SW 1271 (cell line): ENCODE measurements at regions not wholly inside any gene's neighbourhood (a gene's known extent, or its start where the extent isn't known, plus 50 kb on each side); places are given as distances from the start of the nearest gene placed in this dataset.
"Not testable (repeated sequence)": the region's sequence is repeated elsewhere in the genome, so short reads cannot be mapped to it uniquely, and the experiment has no call there.

Source experiments
- DNase-seq, 2 experiments: peaks; one replicate each; lab custom pipeline; 2025; lab: John Stamatoyannopoulos, UW

DNA sequence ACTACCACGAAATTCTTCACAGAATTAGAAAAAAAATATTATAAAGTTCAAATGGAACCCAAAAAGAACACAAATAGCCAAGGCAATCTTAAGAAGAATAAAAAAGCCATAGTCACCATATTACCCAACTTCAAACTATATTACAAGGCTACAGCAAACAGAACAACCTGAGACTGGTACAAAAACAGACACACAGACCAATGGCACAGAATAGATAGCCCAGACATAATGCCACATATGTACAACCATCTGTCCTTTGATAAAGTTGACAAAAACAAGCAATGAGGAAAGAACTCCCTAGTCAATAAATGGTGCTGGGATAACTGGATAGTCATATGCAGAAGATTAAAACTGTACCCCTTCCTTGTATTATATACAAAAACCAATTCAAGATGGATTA is 808.5 kb upstream of the ZWINT start:
- no peak for DNase-seq

DNA sequence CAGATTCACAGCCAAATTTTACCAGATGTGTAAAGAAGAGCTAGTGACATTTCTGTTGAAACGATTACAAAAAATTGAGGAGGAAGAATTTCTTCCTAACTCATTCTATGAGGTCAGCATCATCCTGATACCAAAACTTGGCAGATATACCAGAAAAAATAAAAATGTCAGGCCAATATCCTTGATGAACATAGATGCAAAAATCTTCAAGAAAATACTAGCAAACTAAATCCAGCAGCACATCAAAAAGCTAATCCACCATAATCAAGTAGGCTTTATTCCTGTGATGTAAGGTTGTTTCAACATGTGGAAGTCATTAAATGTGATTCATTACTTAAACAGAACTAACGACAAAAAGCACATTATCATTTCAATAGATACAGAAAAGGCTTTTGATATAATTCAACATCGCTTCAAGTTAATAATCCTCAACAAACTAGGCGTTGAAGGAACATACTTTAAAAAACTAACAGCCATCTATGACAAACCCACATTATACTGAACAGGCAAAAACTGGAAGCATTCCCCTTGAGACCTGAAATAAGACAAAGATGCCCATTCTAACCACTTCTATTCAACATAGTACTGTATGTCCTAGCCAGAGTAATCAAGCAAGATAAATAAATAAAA is 807.7 kb upstream of the ZWINT start:
- no peak for DNase-seq

DNA sequence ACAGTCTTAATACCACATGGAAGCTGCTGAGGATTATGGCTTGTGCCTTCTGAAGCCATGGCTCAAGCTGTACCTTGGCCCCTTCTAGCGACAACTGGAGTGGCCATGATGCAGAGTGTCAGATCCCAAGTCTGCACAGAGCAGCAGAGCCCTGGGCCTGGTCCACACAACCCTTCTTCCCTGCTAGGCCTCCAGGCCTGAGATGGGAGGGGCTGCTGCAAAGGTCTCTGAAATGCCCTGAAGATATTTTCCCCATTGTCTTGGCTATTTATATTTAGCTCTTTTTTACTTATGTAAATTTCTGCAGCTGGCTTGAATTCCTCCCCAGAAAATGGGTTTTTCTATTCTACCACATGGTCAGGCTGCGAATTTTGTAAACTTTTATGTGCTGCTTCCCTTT is 804.6 kb upstream of the ZWINT start:
- no peak for DNase-seq

DNA sequence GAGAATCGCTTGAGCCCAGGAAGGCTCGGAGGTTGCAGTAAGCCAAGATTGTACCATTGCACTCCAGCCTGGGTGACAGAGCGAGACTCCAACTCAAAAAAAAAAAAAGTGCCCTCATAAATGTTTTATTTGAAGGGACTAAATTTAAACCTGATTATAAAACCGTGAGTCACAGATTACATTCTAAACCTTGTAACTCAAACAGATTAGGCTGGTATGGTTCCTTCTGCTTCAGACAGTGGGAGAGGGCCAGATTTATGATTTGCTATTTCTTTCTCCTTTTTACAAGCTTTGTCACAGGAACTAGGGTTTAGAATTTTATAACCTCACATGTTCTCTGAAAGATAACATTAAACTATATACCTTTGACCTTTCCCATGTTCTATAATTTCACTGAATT is 801.2 kb upstream of the ZWINT start:
- DNase-seq, result no peak

DNA sequence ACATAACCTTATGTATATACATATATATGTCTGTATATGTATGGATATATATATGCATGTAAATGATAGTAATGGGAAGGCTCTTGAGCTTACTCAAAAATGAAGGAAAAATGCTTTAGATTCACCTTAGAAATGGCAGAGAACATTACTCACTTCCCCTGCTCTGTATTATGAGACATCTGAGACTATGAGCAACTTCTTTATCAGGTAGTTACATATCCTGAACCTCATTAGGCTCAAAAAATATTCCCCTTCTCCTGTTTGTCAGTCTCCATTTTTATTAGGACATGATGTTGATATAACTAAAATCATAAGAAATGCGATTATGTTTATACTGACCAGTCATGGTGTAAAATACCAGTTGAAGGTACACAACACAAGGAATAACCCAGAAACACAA is 800.1 kb upstream of the ZWINT start:
- no peak for DNase-seq

DNA sequence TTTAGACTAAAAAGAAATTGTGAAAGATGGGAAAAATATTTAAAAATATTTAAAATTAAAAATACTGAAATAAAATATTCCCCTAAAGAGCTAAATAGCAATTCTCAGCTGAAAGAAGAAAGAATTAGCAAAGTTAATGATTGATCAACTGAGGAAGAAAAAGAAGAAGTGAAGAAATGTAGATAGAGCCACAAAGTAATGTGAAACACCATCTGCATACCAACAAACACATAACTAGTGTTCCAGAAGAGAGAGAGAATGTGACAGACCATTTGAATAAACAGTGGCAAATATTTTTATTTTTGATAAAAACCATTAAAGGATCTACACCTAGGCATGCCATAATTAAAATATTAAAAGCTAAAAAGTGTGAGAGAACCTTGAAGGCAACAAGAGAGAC is 784.5 kb upstream of the ZWINT start:
- DNase-seq, result no peak

DNA sequence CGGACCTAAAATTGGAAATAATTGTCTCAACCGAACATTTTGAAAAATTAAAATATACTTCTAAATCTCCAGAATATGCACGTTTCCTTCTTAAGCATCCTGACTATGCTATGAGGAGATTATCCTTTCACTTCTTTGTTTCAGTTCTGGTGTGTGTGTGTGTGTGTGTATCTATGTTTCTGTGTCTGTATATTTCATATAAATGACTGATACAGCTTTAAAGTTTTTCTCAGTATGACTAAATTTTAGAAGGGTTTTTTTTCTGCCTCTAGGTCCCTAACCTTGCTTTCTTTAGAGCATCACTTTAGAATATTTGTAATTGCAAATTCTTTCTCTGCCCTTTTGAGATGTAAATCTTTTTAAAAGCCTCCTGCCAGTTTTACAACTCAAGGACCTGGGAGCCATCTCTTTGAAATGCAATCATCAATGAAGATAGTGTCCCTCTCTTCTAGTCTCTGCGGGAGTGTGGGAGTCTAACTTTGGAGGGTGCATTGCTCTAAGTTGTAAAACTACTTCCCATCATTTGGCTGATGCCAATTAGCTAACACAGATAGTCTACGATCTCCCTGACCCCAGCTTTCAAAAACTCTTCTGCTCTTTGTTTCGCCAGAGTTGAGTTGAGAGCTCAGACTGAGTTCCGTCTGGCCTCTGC is 782.0 kb upstream of the ZWINT start:
- DNase-seq, result no peak

DNA sequence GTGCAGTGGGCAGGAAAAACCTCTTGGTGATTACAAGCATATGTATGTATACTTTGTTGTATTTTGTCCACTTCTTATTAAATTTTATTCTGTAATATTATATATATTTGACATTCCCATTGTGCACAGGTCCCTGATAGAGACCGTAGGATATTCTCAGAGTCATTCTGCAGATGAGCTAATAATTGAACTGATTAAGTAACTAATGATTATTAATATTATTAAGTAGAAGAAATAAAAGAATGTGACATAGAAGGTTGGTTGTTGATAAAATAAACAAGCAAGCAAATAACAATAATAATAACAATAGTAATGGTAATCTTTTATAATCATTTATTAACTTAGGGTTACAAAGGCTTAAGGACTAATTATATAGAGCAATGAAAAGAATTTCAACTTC is 780.6 kb upstream of the ZWINT start:
- DNase-seq, result no peak

DNA sequence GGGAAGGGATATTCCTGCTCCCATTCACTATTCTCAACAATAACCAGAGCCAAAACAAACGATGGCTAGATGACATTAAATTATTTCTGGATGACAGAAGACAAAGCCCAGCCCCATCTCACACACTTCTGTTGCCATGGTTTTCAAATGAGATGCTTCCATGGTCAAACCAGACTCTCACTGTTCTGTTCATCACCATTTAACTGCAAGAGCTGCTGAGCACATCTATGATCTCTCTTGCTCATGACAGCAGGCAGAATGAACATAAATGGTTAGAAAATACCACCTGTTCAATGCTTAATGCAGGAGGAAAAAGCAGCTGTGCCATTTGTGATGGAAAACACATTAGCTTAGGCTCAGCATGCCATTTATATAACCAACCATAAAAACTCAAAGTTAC is 758.6 kb upstream of the ZWINT start:
- no peak for DNase-seq

DNA sequence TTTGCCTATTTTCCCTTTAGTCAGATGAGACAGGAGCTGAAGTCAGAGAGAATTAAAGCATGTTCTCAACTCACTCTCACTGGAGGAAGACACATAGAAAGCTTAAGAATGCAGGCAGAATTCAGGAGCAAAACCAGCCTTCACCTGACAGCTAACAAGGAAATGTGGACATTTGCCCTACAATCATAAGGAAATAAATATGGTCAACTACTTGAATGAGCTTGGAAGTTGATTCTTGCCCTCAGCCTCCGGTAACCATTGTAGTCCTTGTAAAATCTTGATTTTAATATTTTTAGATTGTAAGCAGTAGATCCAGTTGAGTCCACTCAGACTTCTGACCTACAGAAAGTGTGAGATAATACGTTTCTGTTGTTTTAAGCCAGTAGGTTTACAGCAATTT is 752.5 kb upstream of the ZWINT start:
- DNase-seq, result no peak

DNA sequence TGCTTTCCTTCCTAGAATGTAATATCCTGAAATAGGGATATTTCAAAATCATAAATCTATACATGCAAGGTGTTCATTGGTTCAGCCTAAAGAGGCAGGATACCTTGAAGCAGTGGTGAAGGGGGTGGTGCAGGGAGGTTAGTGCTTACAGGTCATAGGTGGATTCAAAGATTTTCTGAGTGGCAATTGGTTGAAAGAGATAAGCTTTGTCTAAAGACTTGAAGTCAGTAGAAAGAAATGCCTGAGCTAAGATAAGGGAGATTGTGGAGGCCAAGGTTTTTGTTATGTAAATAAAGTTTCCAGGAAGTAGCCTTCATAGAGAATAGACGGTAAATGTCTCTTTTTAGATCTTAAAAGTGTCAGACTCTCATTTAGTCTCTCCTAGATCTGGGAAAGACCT is 741.2 kb upstream of the ZWINT start:
- DNase-seq, result no peak

DNA sequence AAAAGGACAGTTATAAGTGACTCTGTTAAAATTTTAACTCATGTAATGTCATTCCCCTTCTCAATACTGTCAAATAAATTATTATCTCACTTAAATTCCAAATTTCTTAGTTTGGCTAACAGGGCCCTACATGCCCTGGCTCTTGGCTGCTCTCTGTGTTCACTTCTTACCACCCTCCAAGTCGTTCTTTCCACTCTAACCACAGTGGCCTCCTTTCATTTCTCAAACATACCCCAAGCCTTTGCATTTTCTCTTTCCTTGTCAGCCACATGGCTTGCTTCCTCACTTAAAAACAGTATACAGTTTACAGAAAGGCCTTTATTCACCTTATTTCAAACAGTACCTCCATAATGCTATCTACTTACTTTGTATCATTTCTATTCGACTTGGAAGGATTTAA is 737.1 kb upstream of the ZWINT start:
- DNase-seq, result no peak

DNA sequence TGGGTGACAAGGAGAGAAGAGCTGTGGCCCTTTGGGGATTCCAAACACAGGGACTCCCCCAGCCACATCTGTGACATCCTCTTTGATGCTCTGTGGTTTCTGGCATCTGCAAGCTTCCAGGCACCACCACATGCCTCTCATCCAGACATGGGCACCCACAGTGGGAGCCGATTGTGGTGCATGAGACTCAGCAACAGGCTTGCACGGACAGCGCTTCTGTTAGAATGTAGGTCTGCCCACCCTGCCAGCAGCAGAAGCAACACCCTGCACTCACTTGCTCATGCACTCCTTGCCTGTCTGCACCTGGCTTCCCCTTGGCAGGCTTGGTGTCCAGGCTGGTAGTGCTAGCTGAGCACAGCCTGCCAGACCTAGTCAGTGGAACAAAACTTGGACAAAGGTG is 735.0 kb upstream of the ZWINT start:
- no peak for DNase-seq

DNA sequence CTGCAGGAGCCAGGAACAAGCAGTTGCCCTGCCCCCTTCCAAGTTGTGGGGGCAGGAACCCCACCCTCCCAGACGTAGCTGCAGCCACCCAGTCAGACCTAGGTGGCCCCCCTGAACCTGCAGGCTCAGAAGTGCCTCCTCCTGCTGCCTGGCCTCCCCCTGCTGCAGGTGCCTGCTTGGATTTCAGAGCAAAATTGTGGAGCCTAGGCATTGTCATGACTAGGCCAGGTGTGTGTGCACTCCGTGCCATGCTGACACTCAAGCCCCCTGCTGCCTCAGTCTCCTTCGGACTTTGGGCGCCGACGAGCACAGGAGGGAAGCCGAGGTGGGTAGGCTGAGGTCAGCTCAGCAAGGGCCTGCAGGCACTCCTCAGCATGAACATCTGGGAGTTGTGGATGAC is 733.9 kb upstream of the ZWINT start:
- DNase-seq, result no peak

DNA sequence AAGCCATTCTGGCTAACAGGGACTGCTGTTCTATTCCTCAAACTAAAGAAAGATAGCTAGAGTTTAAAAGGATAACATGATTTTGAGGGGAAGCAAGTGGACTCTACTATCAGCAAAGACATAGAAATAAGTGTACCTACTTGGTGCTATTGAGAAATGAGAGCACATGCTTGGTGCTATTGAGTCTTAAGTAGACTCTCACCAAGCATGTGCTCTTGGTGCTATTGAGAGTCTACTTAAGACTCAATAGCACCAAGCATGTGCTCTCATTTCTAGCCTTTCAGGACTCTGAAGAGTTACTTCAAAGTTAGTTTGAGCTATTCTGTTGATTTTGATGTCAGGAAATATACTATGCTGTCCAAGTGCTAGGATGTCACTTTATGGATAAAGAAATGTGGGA is 733.0 kb upstream of the ZWINT start:
- DNase-seq, result no peak

DNA sequence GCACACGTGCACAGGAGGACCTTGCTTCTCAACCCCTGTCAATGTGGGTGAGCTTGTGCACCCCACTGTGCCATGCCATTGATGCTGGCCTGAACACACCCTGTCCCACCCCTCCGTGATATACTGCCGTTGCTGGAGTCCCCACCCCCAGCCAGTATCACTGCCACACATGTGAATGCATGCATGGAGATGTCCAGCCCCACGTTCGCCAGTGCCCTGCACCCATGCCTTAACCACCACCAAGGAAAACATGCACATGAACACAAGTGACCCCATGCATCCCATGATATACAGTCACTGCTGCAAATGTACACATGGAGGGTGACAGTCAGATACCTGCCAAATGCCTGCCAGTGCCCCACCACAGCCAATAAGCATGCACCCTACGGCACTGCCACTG is 692.5 kb upstream of the ZWINT start:
- no peak for DNase-seq

DNA sequence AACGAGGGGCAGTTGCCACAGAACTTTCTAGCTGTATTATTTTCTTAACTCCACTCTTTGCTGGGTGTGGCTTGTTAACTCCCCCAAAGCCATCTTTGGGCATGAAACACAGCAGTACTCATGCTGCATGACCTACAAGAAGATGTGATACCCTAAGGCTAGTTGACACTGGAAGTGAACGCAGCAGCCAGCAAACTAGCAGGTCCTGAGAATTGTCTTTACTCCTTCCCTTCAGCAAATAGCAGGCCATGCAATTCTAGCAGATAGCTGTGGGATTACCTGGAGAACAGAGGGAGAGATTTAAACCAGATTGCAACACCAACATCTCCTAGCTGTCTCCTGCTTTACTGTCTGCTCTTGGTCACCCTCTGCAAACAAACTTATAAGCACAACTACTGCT is 688.0 kb upstream of the ZWINT start:
- DNase-seq, result no peak

DNA sequence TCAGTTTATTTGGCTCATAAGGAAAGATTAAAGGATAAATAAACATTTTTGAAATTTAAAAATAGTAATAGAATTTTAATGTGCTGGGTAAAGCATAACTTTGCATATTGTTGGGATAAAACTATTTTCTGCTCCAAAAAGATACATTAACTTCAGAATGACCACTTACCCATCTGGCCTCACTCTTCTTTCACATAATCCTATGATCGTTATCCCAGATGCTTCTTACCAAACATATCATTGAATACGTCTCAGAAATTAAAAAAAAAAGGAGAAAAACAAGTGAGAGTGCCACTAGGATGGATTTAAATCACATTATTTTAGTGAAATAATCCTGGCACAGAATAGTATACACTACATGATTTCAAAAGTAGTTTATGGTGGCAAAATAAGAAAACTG is 677.5 kb upstream of the ZWINT start:
- no peak for DNase-seq

DNA sequence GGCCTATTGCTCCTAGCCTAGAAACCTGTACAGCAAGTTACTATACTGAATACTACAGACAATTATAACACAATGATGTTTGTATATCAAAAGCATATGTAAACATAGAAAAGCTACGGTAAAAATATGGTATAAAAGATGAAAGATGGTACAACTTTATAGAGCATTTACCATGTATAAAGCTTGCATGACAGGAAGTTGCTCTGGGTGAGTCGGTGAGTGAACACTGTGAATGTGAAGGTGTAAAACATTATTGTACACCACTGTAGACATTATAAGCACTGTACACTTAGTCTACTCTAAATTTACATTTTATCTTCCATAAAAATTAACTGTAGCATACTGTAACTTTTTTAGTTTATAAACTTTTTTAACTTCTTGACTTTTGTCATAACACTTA is 674.3 kb upstream of the ZWINT start:
- no peak for DNase-seq

DNA sequence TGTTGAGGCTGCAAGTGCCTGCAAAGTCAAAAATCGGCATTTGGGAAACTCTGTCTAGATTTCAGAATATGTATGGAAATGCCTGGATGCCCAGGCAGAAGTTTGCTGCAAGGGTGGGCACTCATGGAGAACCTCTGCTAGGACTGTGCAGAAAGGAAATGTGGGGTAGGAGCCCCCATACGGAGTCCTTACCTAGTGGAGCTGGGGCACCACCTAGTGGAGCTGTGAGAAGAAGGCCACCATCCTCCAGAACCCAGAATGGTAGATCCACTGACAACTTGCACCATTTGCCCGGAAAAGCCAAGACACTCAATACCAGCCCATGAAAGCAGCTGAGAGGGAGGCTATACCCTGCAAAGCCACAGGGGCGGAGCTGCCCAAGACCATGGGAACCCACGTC is 671.2 kb upstream of the ZWINT start:
- DNase-seq, result not testable (repeated sequence)

DNA sequence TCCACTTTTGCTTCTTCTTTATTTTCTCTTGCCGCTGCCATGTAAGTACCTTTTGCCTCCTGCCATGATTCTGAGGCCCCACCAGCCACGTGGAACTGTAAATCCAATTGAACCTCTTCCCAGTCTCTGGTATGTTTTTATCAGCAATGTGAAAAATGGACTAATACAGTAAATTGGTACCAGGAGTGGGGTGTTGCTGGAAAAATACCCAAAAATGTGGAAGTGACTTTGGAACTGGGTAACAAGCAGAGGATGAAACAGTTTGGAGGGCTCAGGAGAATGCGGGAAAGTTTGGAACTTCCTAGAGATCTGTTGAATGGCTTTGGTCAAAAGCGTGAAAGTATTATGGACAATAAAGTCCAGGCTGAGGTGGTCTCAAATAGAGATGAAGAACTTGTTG is 670.3 kb upstream of the ZWINT start:
- no peak for DNase-seq

DNA sequence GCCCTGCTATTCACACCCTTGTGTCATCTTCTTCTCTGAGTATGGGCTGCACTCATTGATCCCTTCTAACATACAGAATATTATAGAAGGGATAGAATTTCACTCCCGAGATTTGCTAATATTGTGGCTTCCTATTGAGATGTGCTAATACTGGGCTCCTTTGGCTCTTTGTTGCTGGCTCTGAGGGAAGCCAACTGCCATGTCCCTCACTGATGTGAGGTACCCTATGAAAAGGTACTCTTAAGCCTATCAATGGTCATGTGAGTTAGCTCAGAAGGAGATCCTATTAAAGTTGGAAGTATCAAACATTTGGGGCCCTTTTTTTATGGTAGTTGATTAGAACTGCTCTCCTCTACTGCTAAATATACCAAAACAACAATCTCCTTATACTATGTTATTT is 665.2 kb upstream of the ZWINT start:
- DNase-seq, result no peak

DNA sequence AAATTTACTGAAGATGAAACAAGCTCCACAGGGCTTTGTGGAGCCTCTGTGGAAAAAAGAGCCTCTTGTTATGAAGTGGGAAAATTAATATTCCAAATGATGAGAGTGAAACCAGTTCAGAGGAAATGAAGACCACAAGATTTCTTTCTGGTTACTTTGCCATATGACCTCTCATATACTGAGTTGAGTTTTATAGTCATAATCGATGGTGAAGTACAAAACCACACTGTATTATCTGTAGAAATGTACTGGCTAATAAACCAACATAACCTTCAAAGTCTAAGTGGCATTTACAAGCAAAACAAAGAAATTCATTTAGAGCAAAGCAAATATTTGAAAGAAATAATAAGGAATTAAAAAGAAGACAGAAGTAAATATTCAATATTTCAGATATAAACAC is 662.6 kb upstream of the ZWINT start:
- no peak for DNase-seq

DNA sequence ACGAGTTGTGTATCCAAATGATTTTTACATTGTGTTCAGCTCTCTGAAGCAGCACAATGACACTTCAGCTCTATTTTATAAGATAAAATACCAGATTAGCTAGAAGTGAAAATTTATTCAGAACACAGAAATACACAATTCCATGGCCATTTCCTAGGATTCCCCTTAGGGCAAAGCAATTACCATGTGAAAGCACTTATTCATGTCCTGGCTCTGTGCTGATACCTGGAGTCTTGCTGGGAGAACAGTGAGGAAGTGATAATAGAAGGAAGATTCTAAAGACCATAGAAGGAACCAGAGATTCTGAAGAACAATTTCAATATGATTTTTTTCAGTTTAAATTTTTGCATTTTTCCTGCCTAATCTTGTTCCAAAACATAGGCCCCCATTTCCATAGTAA is 657.4 kb upstream of the ZWINT start:
- DNase-seq, result no peak
